Neuronal stem cell (in vitro differentiated cells): ENCODE measurements at regions not wholly inside any gene's neighbourhood (a gene's known extent, or its start where the extent isn't known, plus 50 kb on each side); places are given as distances from the start of the nearest gene placed in this dataset.
"Not testable (repeated sequence)": the region's sequence is repeated elsewhere in the genome, so short reads cannot be mapped to it uniquely, and the experiment has no call there.

Experiments used
- DNase-seq: peaks from one replicate; pipeline ENCODE4 v3.0.0-alpha.2; 2013; ENCODE audit warnings: low spot score
- H2AFZ ChIP-seq: one replicate; pipeline ENCODE4 v1.6.1; 2013; ENCODE audit warnings: mild to moderate bottlenecking, low read length, inconsistent platforms
- H2AK5ac ChIP-seq: 2 replicates; pipeline ENCODE4 v1.6.1; 2013; ENCODE audit warnings: low read depth, mild to moderate bottlenecking, inconsistent platforms, low read length, moderate library complexity, mixed read lengths
- H2BK120ac ChIP-seq: 2 replicates; pipeline ENCODE4 v1.6.1; 2013; ENCODE audit warnings: low read depth, mild to moderate bottlenecking, inconsistent platforms, low read length, moderate library complexity, mixed read lengths
- H2BK12ac ChIP-seq: one replicate; pipeline ENCODE4 v1.6.1; 2013; ENCODE audit warnings: low read length, inconsistent platforms
- H2BK15ac ChIP-seq: 2 replicates; pipeline ENCODE4 v1.6.1; 2013; ENCODE audit warnings: mild to moderate bottlenecking, low read length, inconsistent platforms, mixed read lengths
- H2BK5ac ChIP-seq: one replicate; pipeline ENCODE4 v1.6.1; 2013; ENCODE audit warnings: inconsistent platforms, mild to moderate bottlenecking, low read length, moderate library complexity
- H3K14ac ChIP-seq: one replicate; pipeline ENCODE4 v1.6.1; 2013; ENCODE audit warnings: low read length, inconsistent platforms
- H3K18ac ChIP-seq: 2 replicates; pipeline ENCODE4 v1.6.1; 2013; ENCODE audit warnings: low read length, inconsistent platforms
- H3K23ac ChIP-seq: 2 replicates; pipeline ENCODE4 v1.6.1; 2013; ENCODE audit warnings: low read depth, mild to moderate bottlenecking, mixed read lengths, low read length, inconsistent platforms; ENCODE audit not compliant: poor library complexity
- H3K27ac ChIP-seq: replicated peaks from 3 replicates; pipeline ENCODE4 v1.5.1; 2013; ENCODE audit warnings: low read length, inconsistent platforms
- H3K27me3 ChIP-seq, 3 experiments: 2 replicates each; pipeline ENCODE4 v1.6.1; 2013; ENCODE audit warnings: low read length in 3 of 3, mild to moderate bottlenecking in 2 of 3, inconsistent platforms in 1 of 3, low read depth in 1 of 3, mixed read lengths in 1 of 3, moderate library complexity in 1 of 3; ENCODE audit not compliant: control insufficient read depth in 3 of 3, insufficient read depth in 3 of 3
- H3K36me3 ChIP-seq, 2 donors: replicated peaks in 1 of 2; 2 replicates each; pipeline ENCODE4 v1.6.1; 2013; ENCODE audit warnings: low read length in 2 of 2; ENCODE audit not compliant: control insufficient read depth in 2 of 2, insufficient read depth in 2 of 2
- H3K4ac ChIP-seq: 2 replicates; pipeline ENCODE4 v1.6.1; 2013; ENCODE audit warnings: inconsistent platforms, mild to moderate bottlenecking, low read length, moderate library complexity
- H3K4me1 ChIP-seq, 2 donors: 1 replicate in 1 of 2; 2 replicates in 1 of 2; pipeline ENCODE4 v1.6.1; 2013; ENCODE audit warnings: low read length in 2 of 2, low read depth in 1 of 2; ENCODE audit not compliant: control insufficient read depth in 2 of 2, insufficient read depth in 1 of 2
- H3K4me2 ChIP-seq: one replicate; pipeline ENCODE4 v1.6.1; 2013; ENCODE audit warnings: mild to moderate bottlenecking, low read length, inconsistent platforms; ENCODE audit not compliant: insufficient read depth, poor library complexity, severe bottlenecking
- H3K4me3 ChIP-seq, 2 donors: 2 replicates each; pipeline ENCODE4 v1.5.1; 2013; ENCODE audit warnings: low read length in 2 of 2, mild to moderate bottlenecking in 2 of 2, inconsistent platforms in 1 of 2, moderate library complexity in 1 of 2
- H3K79me1 ChIP-seq: one replicate; pipeline ENCODE4 v1.6.1; 2013; ENCODE audit warnings: low read depth, mild to moderate bottlenecking, inconsistent platforms, low read length, moderate library complexity
- H3K9ac ChIP-seq: one replicate; pipeline ENCODE4 v1.6.1; 2013; ENCODE audit warnings: mild to moderate bottlenecking, low read depth, low read length, inconsistent platforms; ENCODE audit not compliant: poor library complexity
- H3K9me3 ChIP-seq, 2 donors: replicated peaks in 1 of 2; 2 replicates each; pipeline versions ENCODE3 to v1.6.1; 2013; ENCODE audit warnings: low read length in 2 of 2, mild to moderate bottlenecking in 2 of 2, inconsistent platforms in 1 of 2, low read depth in 1 of 2, mixed read lengths in 1 of 2, moderate library complexity in 1 of 2; ENCODE audit not compliant: control insufficient read depth in 2 of 2, insufficient read depth in 1 of 2
- H4K8ac ChIP-seq: one replicate; pipeline ENCODE4 v1.6.1; 2013; ENCODE audit warnings: low read depth, mild to moderate bottlenecking, inconsistent platforms, low read length, moderate library complexity
- H4K91ac ChIP-seq: one replicate; pipeline ENCODE4 v1.6.1; 2013; ENCODE audit warnings: low read length, low read depth, mild to moderate bottlenecking, inconsistent platforms; ENCODE audit not compliant: poor library complexity
- WGBS, 2 donors: extraction: QIAGEN DNeasy Blood & Tissue Kit; methylation state at CpG; one replicate each; pipeline ENCODE4 v1.1.7; 2013; ENCODE audit warnings: missing lambda C conversion rate in 2 of 2, mixed read lengths in 1 of 2; ENCODE audit not compliant: insufficient read length in 2 of 2, insufficient replicate concordance in 1 of 2; ENCODE audit errors: extremely low coverage in 2 of 2; 5-methylcytosine and 5-hydroxymethylcytosine counted together

DNA sequence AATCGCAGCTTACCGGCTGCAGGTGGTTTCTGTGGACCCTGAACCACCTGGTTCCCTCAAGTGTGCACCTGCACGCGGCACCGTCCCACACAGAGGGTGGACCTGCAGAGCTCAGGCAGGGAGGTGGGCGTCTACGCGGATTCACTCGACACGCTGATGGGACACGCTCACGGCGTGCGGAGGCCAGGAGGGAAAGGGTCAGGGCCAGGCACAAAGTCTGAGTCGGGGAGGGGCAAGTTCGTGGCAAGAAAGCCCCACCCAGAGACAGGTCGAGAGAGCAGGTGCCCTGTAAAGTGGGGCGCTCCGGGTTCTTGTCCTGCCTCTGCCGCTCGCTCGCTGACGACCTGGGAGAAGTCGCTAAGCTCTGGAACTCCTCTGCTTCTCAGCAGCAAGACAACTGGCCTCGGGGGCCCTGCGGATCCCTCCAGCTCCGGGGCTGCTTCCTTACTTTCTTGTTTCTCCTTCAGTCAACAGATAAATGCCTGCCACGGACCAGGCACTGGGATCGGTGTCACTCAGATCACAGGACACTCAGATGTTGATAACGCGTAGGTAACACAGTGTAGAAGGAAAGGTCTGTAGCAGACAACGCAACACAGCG lies 72.4 kb upstream of the NUP50 start:
- Histone ChIP-seq H3K4me3 (no peak overlapping the region), H4K8ac (no peak overlapping the region), H4K91ac (no peak overlapping the region), H3K9me3 (no peaks in the 10 kb centered on the region), H3K79me1 (no peaks in the 10 kb centered on the region), H2AFZ (no peak overlapping the region), H3K4me1 (peaks cover 0 to 2% of the 10 kb centered on the region in 2 donors), H3K9ac (peak overlapping the region; percentile 13), H2BK5ac (no peak overlapping the region), H3K23ac (no peak overlapping the region), H3K27ac (no peak overlapping the region), H3K14ac (peak overlapping the region; percentile 0), H2BK12ac (no peak overlapping the region), H3K4ac (no peak overlapping the region), H3K4me2 (no peak overlapping the region), H2AK5ac (no peak overlapping the region), H3K36me3 (no peaks in the 10 kb centered on the region), H2BK15ac (peak overlapping the region; percentile 16), H3K18ac (peak overlapping the region; percentile 2), H3K27me3 (peaks cover 0 to 13% (median 0%) of the 10 kb centered on the region in 3 experiments), H2BK120ac (no peak overlapping the region)
- no CpG with 5 or more reads among the region's 33 CpGs for WGBS, 2 donors
- DNase-seq = no peak

DNA sequence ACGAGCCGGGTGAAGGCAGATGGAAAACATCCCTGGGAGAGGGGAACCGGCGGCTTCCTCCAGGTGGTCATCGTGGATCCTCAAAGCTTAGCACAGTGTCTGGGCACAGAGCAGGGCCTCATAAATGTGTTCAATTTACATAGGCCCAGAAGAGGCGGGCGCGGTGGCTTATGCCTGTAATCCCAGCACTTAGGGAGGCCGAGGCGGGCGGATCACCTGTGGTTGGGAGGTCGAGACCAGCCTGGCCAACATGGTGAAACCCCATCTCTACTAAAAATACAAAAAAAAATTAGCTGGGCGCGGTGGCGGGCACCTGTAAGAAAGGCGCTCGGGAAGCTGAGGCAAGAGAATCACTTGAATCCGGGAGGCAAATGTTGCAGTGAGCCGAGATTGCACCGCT lies 71.8 kb upstream of the NUP50 start:
- not testable (repeated sequence) for H3K23ac ChIP-seq, H2BK120ac ChIP-seq, DNase-seq, H3K4me2 ChIP-seq, H3K14ac ChIP-seq, H3K9me3 ChIP-seq, H3K79me1 ChIP-seq, H3K4me1 ChIP-seq, H3K4me3 ChIP-seq, H3K18ac ChIP-seq, H2BK12ac ChIP-seq, H3K27ac ChIP-seq, H3K4ac ChIP-seq, H2BK5ac ChIP-seq, H4K91ac ChIP-seq, H2AFZ ChIP-seq, H3K36me3 ChIP-seq, H4K8ac ChIP-seq, H2AK5ac ChIP-seq
- H2BK15ac ChIP-seq = peak overlapping the region; percentile 16
- H3K27me3 ChIP-seq = peaks cover 0 to 13% (median 0%) of the 10 kb centered on the region in 3 experiments
- peak overlapping the region; percentile 13 for H3K9ac ChIP-seq
- WGBS, 2 donors = no CpG with 5 or more reads among the region's 20 CpGs

DNA sequence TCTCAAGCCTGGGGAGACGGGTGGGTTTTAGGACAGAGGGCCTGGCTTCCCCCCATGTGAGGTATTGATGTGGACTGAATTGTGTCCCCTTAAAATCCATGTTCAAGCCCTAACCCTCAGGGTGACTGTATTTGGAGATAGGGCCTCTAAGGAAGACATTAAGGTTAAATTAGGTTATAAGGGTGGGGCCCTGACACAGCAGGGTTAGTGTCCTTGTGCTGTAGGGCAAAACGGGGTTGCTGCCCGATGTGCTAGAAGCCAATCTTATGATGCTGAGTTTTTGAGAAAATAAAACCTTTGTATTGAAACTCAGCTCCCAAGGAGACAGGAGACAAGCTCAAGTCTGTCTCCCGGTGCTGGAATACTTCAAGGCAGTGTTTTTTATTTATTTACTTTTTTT lies 71.1 kb upstream of the NUP50 start:
- Histone ChIP-seq H2BK5ac (no peak overlapping the region), H4K91ac (no peak overlapping the region), H3K79me1 (no peaks in the 10 kb centered on the region), H3K27me3 (peaks cover 0 to 13% (median 0%) of the 10 kb centered on the region in 3 experiments), H3K9ac (no peak overlapping the region), H2BK15ac (no peak overlapping the region), H3K4me3 (no peak overlapping the region), H2AFZ (no peak overlapping the region), H3K36me3 (no peaks in the 10 kb centered on the region), H3K23ac (no peak overlapping the region), H3K9me3 (no peaks in the 10 kb centered on the region), H2BK12ac (no peak overlapping the region), H3K4me2 (no peak overlapping the region), H3K4me1 (peaks cover 0 to 2% of the 10 kb centered on the region in 2 donors), H3K14ac (no peak overlapping the region), H3K27ac (no peak overlapping the region), H2BK120ac (no peak overlapping the region), H3K4ac (no peak overlapping the region), H3K18ac (no peak overlapping the region), H4K8ac (no peak overlapping the region), H2AK5ac (no peak overlapping the region)
- DNase-seq = no peak
- no CpG with 5 or more reads among the region's 4 CpGs for WGBS, 2 donors

DNA sequence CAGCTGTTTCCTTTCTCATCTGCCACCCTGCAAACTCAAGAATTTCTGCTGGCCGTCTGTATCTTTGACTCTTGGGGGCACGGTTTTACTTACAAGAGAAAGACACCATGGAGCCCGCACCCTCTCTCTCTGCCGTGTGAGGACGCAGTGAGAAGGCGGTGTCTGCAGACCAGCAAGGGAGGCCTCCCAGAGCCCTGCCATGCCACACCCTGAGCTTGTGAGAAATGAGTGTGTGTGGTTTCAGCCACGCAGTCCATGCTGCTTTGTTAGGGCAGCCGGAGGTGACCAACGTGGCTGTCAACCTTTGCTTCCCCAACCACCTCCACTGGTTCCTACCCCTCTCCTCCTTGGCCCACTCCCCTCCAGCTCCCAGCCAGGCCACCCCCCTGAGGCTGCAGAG lies 70.1 kb upstream of the NUP50 start:
- H3K9ac ChIP-seq = no peak overlapping the region
- H4K8ac ChIP-seq = no peak overlapping the region
- H3K4me2 ChIP-seq = no peak overlapping the region
- no peaks in the 10 kb centered on the region for H3K36me3 ChIP-seq
- DNase-seq = no peak
- no peak overlapping the region for H2BK120ac ChIP-seq
- H3K4me3 ChIP-seq = no peak overlapping the region
- no CpG with 5 or more reads among the region's 9 CpGs for WGBS, 2 donors
- H2AK5ac ChIP-seq = no peak overlapping the region
- peaks cover 0 to 13% (median 0%) of the 10 kb centered on the region in 3 experiments for H3K27me3 ChIP-seq
- H3K27ac ChIP-seq = no peak overlapping the region
- H3K4ac ChIP-seq = no peak overlapping the region
- H2BK15ac ChIP-seq = no peak overlapping the region
- no peak overlapping the region for H2BK12ac ChIP-seq
- H3K18ac ChIP-seq = no peak overlapping the region
- no peak overlapping the region for H2BK5ac ChIP-seq
- no peaks in the 10 kb centered on the region for H3K9me3 ChIP-seq
- no peak overlapping the region for H3K23ac ChIP-seq
- no peak overlapping the region for H4K91ac ChIP-seq
- no peak overlapping the region for H3K14ac ChIP-seq
- H2AFZ ChIP-seq = no peak overlapping the region
- H3K79me1 ChIP-seq = no peaks in the 10 kb centered on the region
- H3K4me1 ChIP-seq = peaks cover 0 to 2% of the 10 kb centered on the region in 2 donors
